K562 (cell line): ENCODE measurements at regions not wholly inside any gene's neighbourhood (a gene's known extent, or its start where the extent isn't known, plus 50 kb on each side); places are given as distances from the start of the nearest gene placed in this dataset.

Experiments
- BRD9 ChIP-seq: fragments of 450-650 bp; IDR thresholded peaks from 2 replicates; pipeline ENCODE4 v1.6.1; 2018; ENCODE audit warnings: low read depth; ENCODE audit not compliant: partially characterized antibody
- CBX5 ChIP-seq: IDR thresholded peaks from 2 replicates; pipeline ENCODE4 v1.6.1; 2014; ENCODE audit warnings: low read depth, borderline replicate concordance
- CBX8 ChIP-seq: fragments of 200-600 bp; sonication (generic); IDR thresholded peaks from 2 replicates; pipeline ENCODE4 v1.6.1; 2012; ENCODE audit warnings: borderline replicate concordance, mixed run types, low read depth, mild to moderate bottlenecking, moderate library complexity, mixed read lengths, low read length, control low read depth, inconsistent platforms; ENCODE audit not compliant: poor library complexity, severe bottlenecking; ENCODE audit errors: extremely low read depth
- CCAR2 ChIP-seq: fragments of 200-400 bp; formaldehyde crosslinking; IDR thresholded peaks from 2 replicates; pipeline ENCODE4 v1.6.1; 2017; ENCODE audit warnings: mild to moderate bottlenecking, low read depth, low read length
- CHCHD3 ChIP-seq: fragments of 250-450 bp; sonication (Bioruptor Pico); IDR thresholded peaks from 2 replicates; pipeline ENCODE4 v2.1.2; 2022; ENCODE audit warnings: mild to moderate bottlenecking
- CREM ChIP-seq: IDR thresholded peaks from 2 replicates; pipeline ENCODE4 v1.6.1; 2014; ENCODE audit warnings: antibody characterized with exemption, low read depth
- CUX1 ChIP-seq: fragments of 200-800 bp; sonication (Bioruptor generic); IDR thresholded peaks from 2 replicates; pipeline ENCODE4 v1.6.1; 2016; ENCODE audit warnings: missing genetic modification characterization, missing compliant biosample characterization
- DIDO1 ChIP-seq: fragments of 450-650 bp; IDR thresholded peaks from 2 replicates; pipeline ENCODE4 v1.6.1; 2016; ENCODE audit warnings: low read depth, missing biosample characterization, missing genetic modification characterization
- DPF2 ChIP-seq: fragments of 450-650 bp; IDR thresholded peaks from 2 replicates; pipeline ENCODE4 v1.6.1; 2016
- GABPA ChIP-seq: fragments of 200-800 bp; sonication (Bioruptor generic); conservative IDR thresholded peaks from 2 replicates; pipeline ENCODE4 v1.6.1; 2016; ENCODE audit warnings: low read depth, missing genetic modification characterization, missing compliant biosample characterization
- KDM1A ChIP-seq, 2 experiments: fragments of 450-650 bp; IDR thresholded peaks; 2 replicates each; pipeline ENCODE4 v1.6.1; 2016; ENCODE audit warnings: mild to moderate bottlenecking in 2 of 2
- KDM4B ChIP-seq, 2 experiments: fragments of 450-650 bp in 1 of 2; sonication (generic) in 1 of 2; IDR thresholded peaks; 2 replicates each; pipeline ENCODE4 v1.6.1; 2016 to 2017; ENCODE audit warnings: borderline replicate concordance in 2 of 2, antibody characterized with exemption in 1 of 2, low read depth in 1 of 2, mild to moderate bottlenecking in 1 of 2
- KLF6 ChIP-seq: fragments of 250-450 bp; sonication (Bioruptor Pico); IDR thresholded peaks from 2 replicates; pipeline ENCODE4 v1.4.0; 2020; ENCODE audit warnings: mild to moderate bottlenecking, moderate library complexity, borderline replicate concordance
- NCOA6 ChIP-seq: fragments of 450-650 bp; IDR thresholded peaks from 2 replicates; pipeline ENCODE4 v1.6.1; 2017; ENCODE audit warnings: mild to moderate bottlenecking
- PRMT5 ChIP-seq: sonication (generic); formaldehyde crosslinking; IDR thresholded peaks from 2 replicates; pipeline ENCODE4 v1.5.0; 2020; ENCODE audit warnings: missing genetic modification reagents
- SMARCA5 ChIP-seq: fragments of 450-650 bp; IDR thresholded peaks from 2 replicates; pipeline ENCODE4 v1.6.1; 2016
- TGIF2 ChIP-seq: sonication (generic); formaldehyde crosslinking; IDR thresholded peaks from 2 replicates; pipeline ENCODE4 v1.8.1; 2022; ENCODE audit warnings: mild to moderate bottlenecking, missing genetic modification reagents, moderate library complexity
- THRAP3 ChIP-seq: fragments of 450-650 bp; IDR thresholded peaks from 2 replicates; pipeline ENCODE4 v1.6.1; 2016; ENCODE audit warnings: mild to moderate bottlenecking, inconsistent platforms, borderline replicate concordance
- TRIM28 ChIP-seq: fragments of 450-650 bp; IDR thresholded peaks from 2 replicates; pipeline ENCODE4 v1.6.1; 2017
- ZNF316 ChIP-seq: fragments of 450-650 bp; IDR thresholded peaks from 2 replicates; pipeline ENCODE4 v1.6.1; 2016
- ZNF384 ChIP-seq: IDR thresholded peaks from 2 replicates; pipeline ENCODE4 v1.6.1; 2012; ENCODE audit warnings: low read depth, low read length, improper control_type of control experiment
- ZNF717 ChIP-seq: fragments of 250-450 bp; sonication (Bioruptor Pico); IDR thresholded peaks from 2 replicates; pipeline ENCODE4 v1.5.0; 2021
- TF ChIP-seq, protein P1 (sequence below): fragments of 450-650 bp; IDR thresholded peaks from 2 replicates; pipeline ENCODE4 v1.6.1; 2017; ENCODE audit warnings: antibody characterized with exemption, mild to moderate bottlenecking

GRCh38 chr1:224496826-224497225 is 62.2 kb upstream of the WDR26 start (continued):
- TF ChIP-seq, protein P1, sequence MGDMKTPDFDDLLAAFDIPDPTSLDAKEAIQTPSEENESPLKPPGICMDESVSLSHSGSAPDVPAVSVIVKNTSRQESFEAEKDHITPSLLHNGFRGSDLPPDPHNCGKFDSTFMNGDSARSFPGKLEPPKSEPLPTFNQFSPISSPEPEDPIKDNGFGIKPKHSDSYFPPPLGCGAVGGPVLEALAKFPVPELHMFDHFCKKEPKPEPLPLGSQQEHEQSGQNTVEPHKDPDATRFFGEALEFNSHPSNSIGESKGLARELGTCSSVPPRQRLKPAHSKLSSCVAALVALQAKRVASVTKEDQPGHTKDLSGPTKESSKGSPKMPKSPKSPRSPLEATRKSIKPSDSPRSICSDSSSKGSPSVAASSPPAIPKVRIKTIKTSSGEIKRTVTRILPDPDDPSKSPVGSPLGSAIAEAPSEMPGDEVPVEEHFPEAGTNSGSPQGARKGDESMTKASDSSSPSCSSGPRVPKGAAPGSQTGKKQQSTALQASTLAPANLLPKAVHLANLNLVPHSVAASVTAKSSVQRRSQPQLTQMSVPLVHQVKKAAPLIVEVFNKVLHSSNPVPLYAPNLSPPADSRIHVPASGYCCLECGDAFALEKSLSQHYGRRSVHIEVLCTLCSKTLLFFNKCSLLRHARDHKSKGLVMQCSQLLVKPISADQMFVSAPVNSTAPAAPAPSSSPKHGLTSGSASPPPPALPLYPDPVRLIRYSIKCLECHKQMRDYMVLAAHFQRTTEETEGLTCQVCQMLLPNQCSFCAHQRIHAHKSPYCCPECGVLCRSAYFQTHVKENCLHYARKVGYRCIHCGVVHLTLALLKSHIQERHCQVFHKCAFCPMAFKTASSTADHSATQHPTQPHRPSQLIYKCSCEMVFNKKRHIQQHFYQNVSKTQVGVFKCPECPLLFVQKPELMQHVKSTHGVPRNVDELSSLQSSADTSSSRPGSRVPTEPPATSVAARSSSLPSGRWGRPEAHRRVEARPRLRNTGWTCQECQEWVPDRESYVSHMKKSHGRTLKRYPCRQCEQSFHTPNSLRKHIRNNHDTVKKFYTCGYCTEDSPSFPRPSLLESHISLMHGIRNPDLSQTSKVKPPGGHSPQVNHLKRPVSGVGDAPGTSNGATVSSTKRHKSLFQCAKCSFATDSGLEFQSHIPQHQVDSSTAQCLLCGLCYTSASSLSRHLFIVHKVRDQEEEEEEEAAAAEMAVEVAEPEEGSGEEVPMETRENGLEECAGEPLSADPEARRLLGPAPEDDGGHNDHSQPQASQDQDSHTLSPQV: no peak
- TF ChIP-seq ZNF316: no peak
- TF ChIP-seq NCOA6: no peak
- TF ChIP-seq BRD9: no peak
- TF ChIP-seq CHCHD3 (CRISPR knock-in tag): no peak
- TF ChIP-seq SMARCA5: 0 out of 2 replicates have a peak, but pooled peaks have one; percentile 20
- TF ChIP-seq KDM1A (IDR thresholded peaks at IDR 0.05): peak; percentile 58 to 75; a peak in 3 of 4 replicates
- TF ChIP-seq CUX1: no peak
- TF ChIP-seq THRAP3: no peak
- TF ChIP-seq GABPA: no peak
- no peak for TF ChIP-seq CBX8
- TF ChIP-seq TGIF2 (CRISPR knock-in tag): no peak
- TF ChIP-seq KLF6 (CRISPR knock-in tag): no peak
- no peak for TF ChIP-seq ZNF384
- 0 out of 2 replicates have a peak, but pooled peaks have one; percentile 65 for TF ChIP-seq CBX5
- no peak for TF ChIP-seq DIDO1
- TF ChIP-seq TRIM28: peak; percentile 57; the same call in 1 of the 2 replicates
- TF ChIP-seq ZNF717: peak; percentile 59; the same call in 1 of the 2 replicates
- no peak for TF ChIP-seq DPF2
- no peak for TF ChIP-seq CREM
- TF ChIP-seq KDM4B (IDR thresholded peaks at IDR 0.05; ENCODE audit: borderline replicate concordance in 2 of 2, low read depth in 1 of 2): no peak
- TF ChIP-seq CCAR2: no peak
- no peak for TF ChIP-seq PRMT5 (CRISPR knock-in tag)
